ENCODE measurements at regions not wholly inside any gene's neighbourhood (a gene's known extent, or its start where the extent isn't known, plus 50 kb on each side); places are given as distances from the start of the nearest gene placed in this dataset.
"Not testable (repeated sequence)": the region's sequence is repeated elsewhere in the genome, so short reads cannot be mapped to it uniquely, and the experiment has no call there.

GRCh38 chr11:82210011-82210410 is 523.7 kb downstream of the FAM181B start:
- no peak for DNase-seq (ENCODE audit: low spot score)

GRCh38 chr11:82195283-82195682 is 538.4 kb downstream of the FAM181B start:
- no peak for DNase-seq (ENCODE audit: low spot score)

GRCh38 chr11:82194521-82194920 is 539.1 kb downstream of the FAM181B start:
- DNase-seq (ENCODE audit: low spot score) = no peak

- DNase-seq (ENCODE audit: low spot score) = no peak
Observed at GRCh38 chr11:82191695-82192094, 542.0 kb downstream of the FAM181B start.

- DNase-seq (ENCODE audit: low spot score) = no peak
Observed at GRCh38 chr11:82185925-82186324, 547.7 kb downstream of the FAM181B start.

GRCh38 chr11:82184966-82185365 is 548.7 kb downstream of the FAM181B start:
- DNase-seq (ENCODE audit: low spot score) = no peak

GRCh38 chr11:82183346-82183745 is 550.3 kb downstream of the FAM181B start:
- no peak for DNase-seq (ENCODE audit: low spot score)

GRCh38 chr11:82182697-82183096 is 551.0 kb downstream of the FAM181B start:
- DNase-seq (ENCODE audit: low spot score) = not testable (repeated sequence)

GRCh38 chr11:82181796-82182195 is 551.9 kb downstream of the FAM181B start:
- not testable (repeated sequence) for DNase-seq (ENCODE audit: low spot score)

- DNase-seq (ENCODE audit: low spot score) = no peak
Observed at GRCh38 chr11:82176945-82177344, 556.7 kb downstream of the FAM181B start.

GRCh38 chr11:82176365-82176764 is 557.3 kb downstream of the FAM181B start:
- no peak for DNase-seq (ENCODE audit: low spot score)

GRCh38 chr11:82174610-82175009 is 559.1 kb downstream of the FAM181B start:
- DNase-seq (ENCODE audit: low spot score) = no peak

GRCh38 chr11:82146789-82147188 is 586.9 kb downstream of the FAM181B start:
- DNase-seq (ENCODE audit: low spot score) = no peak

- no peak for DNase-seq (ENCODE audit: low spot score)
Observed at GRCh38 chr11:82118946-82119345, 614.7 kb downstream of the FAM181B start.

GRCh38 chr11:82117362-82117761 is 616.3 kb downstream of the FAM181B start:
- DNase-seq (ENCODE audit: low spot score) = no peak

- DNase-seq (ENCODE audit: low spot score) = no peak
Observed at GRCh38 chr11:82105331-82105998, 628.2 kb downstream of the FAM181B start.

GRCh38 chr11:82092904-82093303 is 640.8 kb downstream of the FAM181B start:
- no peak for DNase-seq (ENCODE audit: low spot score)

GRCh38 chr11:82089426-82089825 is 644.2 kb downstream of the FAM181B start:
- no peak for DNase-seq (ENCODE audit: low spot score)

GRCh38 chr11:82085493-82085892 is 648.2 kb downstream of the FAM181B start:
- no peak for DNase-seq (ENCODE audit: low spot score)

GRCh38 chr11:82082976-82083375 is 650.7 kb downstream of the FAM181B start:
- no peak for DNase-seq (ENCODE audit: low spot score)

- DNase-seq (ENCODE audit: low spot score) = no peak
Observed at GRCh38 chr11:82080160-82080559, 653.5 kb downstream of the FAM181B start.

- DNase-seq (ENCODE audit: low spot score) = no peak
Observed at GRCh38 chr11:82076126-82076525, 657.5 kb downstream of the FAM181B start.

- DNase-seq (ENCODE audit: low spot score) = no peak
Observed at GRCh38 chr11:82059505-82059904, 674.2 kb downstream of the FAM181B start.

- DNase-seq (ENCODE audit: low spot score) = no peak
Observed at GRCh38 chr11:82056450-82056849, 677.2 kb downstream of the FAM181B start.

Data from HuH-7 (cell line).